OCI-M1 (cell line): ENCODE measurements at regions not wholly inside any gene's neighbourhood (a gene's known extent, or its start where the extent isn't known, plus 50 kb on each side); places are given as distances from the start of the nearest gene placed in this dataset.

ENCODE experiments used
- DNase-seq: peaks from one replicate; lab custom pipeline; 2025; lab: John Stamatoyannopoulos, UW

- DNase-seq: no peak
Observed at GRCh38 chr5:155969537-155969936, 357.4 kb upstream of the SGCD start.

GRCh38 chr5:155974369-155974768 lies 352.6 kb upstream of the SGCD start:
- DNase-seq: no peak

GRCh38 chr5:155978850-155979249 lies 348.1 kb upstream of the SGCD start:
- no peak for DNase-seq

DNA sequence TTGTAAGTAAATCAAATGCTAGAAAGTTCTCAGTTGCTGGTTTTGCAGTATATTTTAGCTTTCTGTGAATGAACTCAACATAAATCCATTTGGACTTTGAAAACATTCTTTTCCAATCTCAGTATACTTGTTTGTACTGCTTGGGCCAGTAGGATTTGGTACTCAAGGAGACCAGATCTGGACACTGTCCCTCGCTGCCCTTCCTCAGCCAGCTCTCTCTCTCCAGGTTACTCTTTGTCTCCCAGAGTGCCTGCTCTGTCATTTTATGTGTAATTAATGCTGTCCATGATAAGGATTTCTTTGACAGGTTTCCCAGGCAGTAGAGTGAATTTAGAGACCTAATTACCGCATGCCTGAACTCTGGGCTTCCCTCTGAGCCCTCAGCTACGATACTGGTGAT lies 344.6 kb upstream of the SGCD start:
- no peak for DNase-seq

- no peak for DNase-seq
Observed at GRCh38 chr5:155983954-155984353, 343.0 kb upstream of the SGCD start.

GRCh38 chr5:155987265-155987810 lies 339.6 kb upstream of the SGCD start:
- DNase-seq: no peak

DNA sequence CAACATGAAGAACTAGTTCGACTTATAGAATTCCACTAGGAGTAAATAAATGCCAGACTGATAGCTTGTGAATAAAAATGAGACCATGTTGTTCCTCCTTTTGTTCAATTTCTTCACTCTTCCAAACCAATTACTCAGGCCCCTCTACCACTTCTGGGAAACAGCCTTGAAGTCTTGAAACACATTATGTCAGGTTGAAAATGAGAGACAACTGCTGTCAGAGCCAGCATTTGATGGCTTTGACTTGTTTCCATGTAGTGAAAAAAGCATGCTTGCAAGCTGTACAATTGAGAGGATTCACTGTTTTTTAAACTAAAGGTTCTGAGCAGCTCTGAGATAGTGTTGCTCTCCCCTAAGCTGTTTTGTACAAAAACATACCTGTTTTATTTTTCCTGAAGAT lies 337.1 kb upstream of the SGCD start:
- DNase-seq: no peak

DNA sequence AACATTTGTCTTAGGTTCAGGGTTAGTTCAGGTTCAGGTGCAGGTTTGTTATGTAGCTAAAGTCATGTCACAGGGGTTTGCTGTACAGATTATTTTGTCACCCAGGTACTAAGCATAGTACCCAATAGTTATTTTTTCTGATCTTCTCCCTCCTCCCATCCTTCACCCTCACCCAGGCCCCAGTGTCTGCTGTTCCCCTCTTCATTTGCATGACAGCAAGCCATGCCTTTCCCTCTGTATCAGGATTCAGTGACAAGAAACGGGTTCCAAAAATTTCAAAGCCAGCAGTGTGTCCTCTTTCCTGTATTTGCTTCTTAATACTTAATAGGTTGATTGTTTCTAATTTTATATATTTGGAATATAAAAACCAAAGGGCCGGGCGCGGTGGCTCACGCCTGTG lies 330.8 kb upstream of the SGCD start:
- no peak for DNase-seq

DNA sequence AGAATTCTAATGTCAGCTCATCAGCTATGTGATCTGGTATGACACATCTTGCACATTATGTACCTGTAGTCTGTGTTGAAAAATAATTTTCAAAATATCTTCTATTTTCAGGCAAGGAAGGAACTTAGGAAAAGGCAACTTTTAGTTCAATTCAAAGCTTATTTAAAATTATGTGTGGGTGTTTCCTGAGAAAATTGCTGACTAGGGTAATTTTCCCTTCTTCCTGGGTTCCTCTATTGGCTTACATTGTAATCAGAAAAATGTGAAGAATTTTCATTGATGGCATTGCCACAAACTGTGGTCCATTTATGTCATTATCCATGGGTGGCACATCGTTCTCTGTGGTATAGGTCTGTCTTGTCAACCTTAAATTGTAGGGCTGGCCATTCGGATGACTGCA lies 328.7 kb upstream of the SGCD start:
- no peak for DNase-seq

DNA sequence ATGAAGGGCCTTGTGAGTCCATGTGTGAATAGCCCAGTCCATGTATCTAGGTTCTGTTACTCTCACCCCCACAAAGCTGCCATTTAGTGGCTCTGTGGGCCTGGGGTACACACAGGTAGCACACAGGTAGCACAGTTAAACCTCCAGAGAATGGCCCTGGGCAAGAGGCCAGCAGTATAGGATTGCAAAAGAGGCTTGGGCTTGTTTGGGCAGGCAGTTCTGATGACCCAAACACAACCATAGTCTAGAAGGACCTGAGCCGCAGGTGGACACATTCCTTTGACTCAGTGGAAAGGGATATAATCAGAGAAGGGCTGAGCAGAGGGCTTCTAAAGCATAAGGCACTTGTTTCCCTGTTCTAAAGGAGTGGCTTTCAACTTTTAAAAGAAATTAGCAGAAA lies 326.8 kb upstream of the SGCD start:
- no peak for DNase-seq

- no peak for DNase-seq
Observed at GRCh38 chr5:156004754-156005153, 322.2 kb upstream of the SGCD start.

DNA sequence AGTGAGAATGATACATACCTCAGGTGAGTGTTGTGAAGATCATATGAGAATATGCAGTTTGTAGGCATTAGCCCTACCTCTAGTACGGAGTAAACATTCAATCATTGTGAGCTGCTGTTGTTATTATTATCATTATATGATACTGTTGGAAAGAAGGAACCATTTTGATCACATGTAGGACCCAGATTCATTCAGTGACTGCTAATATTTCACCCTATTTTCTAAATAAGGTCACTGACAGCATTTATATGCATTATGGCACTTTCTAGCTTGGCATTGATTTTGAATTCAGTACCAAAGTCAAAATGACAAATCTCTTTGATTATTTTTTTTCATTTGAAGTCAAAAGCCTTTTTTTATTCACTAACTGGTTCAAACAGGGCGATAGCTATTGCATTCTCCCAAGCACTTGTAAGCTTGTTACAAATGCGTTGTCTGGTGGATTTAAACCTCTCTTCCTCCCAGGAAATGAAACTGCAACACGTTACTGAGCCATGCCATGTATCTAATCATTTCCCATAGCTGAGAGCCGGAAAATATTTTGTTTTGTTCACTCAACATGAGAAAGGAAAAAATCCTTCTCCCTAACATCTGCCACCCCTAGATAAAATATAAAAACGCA lies 320.8 kb upstream of the SGCD start:
- DNase-seq: no peak

DNA sequence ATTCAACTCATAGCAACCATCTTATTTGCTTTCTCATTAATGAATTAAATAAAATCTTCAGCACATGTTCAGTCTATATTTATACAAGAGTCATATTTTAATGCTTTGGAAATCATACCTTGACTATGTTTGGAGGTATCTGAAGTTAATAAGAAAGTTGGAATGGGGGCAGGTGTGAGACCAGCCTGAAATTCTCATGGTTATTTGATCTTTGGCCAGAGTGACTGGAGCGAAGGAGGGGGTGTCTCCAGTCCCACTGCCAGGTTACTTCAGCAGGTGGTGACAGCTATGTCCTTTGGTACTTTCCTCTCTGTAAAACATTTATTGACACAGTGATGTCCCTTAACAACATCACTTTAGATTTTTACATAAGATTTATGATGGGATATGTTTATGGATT lies 318.1 kb upstream of the SGCD start:
- DNase-seq: no peak

DNA sequence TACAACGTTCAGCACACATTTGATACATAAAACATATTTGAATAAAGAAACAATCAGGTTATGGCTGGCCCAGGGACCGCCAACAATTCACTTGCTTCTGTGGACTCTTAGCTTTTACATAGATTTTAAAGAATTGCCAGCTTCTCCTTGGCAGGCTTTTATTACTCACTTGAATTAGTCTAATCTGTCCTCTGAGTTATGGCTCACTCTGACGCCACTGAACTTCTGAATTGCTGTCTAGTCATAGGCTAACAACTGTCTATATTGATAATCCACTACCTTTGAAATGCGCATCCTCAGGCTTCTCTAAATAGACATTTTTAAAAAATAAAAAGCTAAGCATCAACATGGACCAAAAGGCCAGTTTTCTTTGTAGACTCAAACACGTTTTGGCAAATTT lies 317.4 kb upstream of the SGCD start:
- no peak for DNase-seq

GRCh38 chr5:156015137-156015536 lies 311.8 kb upstream of the SGCD start:
- no peak for DNase-seq

- no peak for DNase-seq
Observed at GRCh38 chr5:156019130-156019529, 307.8 kb upstream of the SGCD start.

DNA sequence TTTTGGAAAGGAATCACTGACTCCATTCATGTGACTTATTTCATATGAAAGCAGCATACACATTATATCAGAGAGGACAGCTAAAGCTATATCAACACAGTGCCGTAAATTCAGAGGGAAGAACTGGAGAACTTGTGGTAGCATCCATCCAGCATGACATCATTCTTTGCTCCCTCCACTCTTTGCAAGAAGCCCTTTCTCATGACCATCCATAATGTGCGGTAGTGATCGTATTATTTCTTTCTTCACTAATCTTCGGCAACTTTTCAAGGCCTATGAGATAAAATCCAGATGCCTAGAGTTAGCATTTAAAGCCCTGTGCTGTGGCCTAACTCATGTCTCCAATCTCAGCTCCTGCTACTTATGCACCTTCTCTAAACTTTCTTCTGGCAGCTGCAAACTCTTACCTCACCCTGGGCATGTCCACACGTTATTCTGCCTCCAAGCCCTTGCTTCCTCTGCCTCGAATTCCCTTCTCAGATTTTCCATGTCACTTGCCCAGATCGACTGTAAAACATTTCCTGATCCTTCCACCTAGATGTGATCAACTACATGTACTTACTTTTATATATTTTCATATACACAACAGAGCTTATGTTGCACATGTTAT lies 307.3 kb upstream of the SGCD start:
- no peak for DNase-seq

GRCh38 chr5:156020647-156021046 lies 306.3 kb upstream of the SGCD start:
- DNase-seq: no peak

- no peak for DNase-seq
Observed at GRCh38 chr5:156021866-156022265, 305.1 kb upstream of the SGCD start.

GRCh38 chr5:156025656-156026055 lies 301.3 kb upstream of the SGCD start:
- no peak for DNase-seq

DNA sequence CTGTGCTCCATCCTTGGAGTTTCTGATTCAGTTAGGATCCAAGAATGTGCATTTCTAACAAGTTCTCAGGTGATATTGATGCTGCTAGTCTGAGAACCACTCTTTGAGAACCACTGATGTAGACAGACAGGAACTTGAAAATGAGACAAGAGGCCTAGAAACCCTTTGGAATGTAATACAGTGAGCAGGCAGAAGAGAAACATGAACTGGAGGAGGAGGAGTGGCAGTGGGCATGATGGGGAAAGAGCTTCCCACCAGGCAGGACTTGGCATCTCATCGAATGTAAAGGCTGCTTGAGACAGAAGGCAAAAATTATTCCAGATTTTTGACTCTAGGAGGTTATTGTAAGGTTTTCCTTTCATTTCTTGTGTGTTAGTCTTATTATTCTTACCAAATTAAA lies 295.8 kb upstream of the SGCD start:
- no peak for DNase-seq

- DNase-seq: no peak
Observed at GRCh38 chr5:156036640-156037039, 290.3 kb upstream of the SGCD start.

GRCh38 chr5:156037151-156037909 lies 289.6 kb upstream of the SGCD start:
- no peak for DNase-seq
